GM23338 (cell line): ENCODE measurements at regions not wholly inside any gene's neighbourhood (a gene's known extent, or its start where the extent isn't known, plus 50 kb on each side); places are given as distances from the start of the nearest gene placed in this dataset.

Source experiments
- ATAC-seq: fragments of 200-7000 bp; cut with Tn5 transposase; 3 replicates; pipeline ENCODE4 v1.9.1; 2020
- DNase-seq: peaks from one replicate; pipeline ENCODE4 v3.0.0-alpha.2; 2015; ENCODE audit warnings: low spot score
- H2AFZ ChIP-seq: fragments of 200-600 bp; sonication (generic); 2 replicates; pipeline ENCODE4 v1.8.0; 2016; ENCODE audit warnings: antibody characterized with exemption, mild to moderate bottlenecking, moderate library complexity
- H3F3A ChIP-seq: fragments of 200-600 bp; sonication (generic); replicated peaks from 2 replicates; pipeline ENCODE4 v1.8.0; 2017; ENCODE audit warnings: antibody characterized with exemption, mixed run types, low read depth
- H3K27ac ChIP-seq: fragments of 200-600 bp; sonication (generic); 2 replicates; pipeline ENCODE4 v1.6.1; 2016; ENCODE audit warnings: low read depth
- H3K27me3 ChIP-seq: fragments of 200-600 bp; sonication (generic); 2 replicates; pipeline ENCODE4 v1.8.0; 2016; ENCODE audit warnings: mild to moderate bottlenecking, mixed run types, moderate library complexity; ENCODE audit not compliant: insufficient read depth
- H3K36me3 ChIP-seq: fragments of 200-600 bp; sonication (generic); 2 replicates; pipeline ENCODE4 v1.8.0; 2016; ENCODE audit warnings: mild to moderate bottlenecking; ENCODE audit not compliant: insufficient read depth
- H3K4me1 ChIP-seq: fragments of 200-600 bp; sonication (generic); 2 replicates; pipeline ENCODE4 v1.8.0; 2016; ENCODE audit warnings: mild to moderate bottlenecking, moderate library complexity; ENCODE audit not compliant: insufficient read depth
- H3K4me2 ChIP-seq: fragments of 200-600 bp; sonication (generic); 2 replicates; pipeline ENCODE4 v1.7.1; 2017; ENCODE audit warnings: mixed run types
- H3K4me3 ChIP-seq: fragments of 200-600 bp; sonication (generic); 2 replicates; pipeline ENCODE4 v1.6.1; 2016; ENCODE audit warnings: mixed run types
- H3K79me2 ChIP-seq: fragments of 200-600 bp; sonication (generic); replicated peaks from 2 replicates; pipeline ENCODE4 v1.8.0; 2017; ENCODE audit warnings: mild to moderate bottlenecking; ENCODE audit not compliant: insufficient read depth
- H3K9me2 ChIP-seq: fragments of 200-600 bp; sonication (generic); 2 replicates; pipeline ENCODE4 v1.8.0; 2017; ENCODE audit not compliant: insufficient read depth
- H4K20me1 ChIP-seq: fragments of 200-600 bp; sonication (generic); replicated peaks from 2 replicates; pipeline ENCODE4 v1.8.0; 2017; ENCODE audit warnings: mild to moderate bottlenecking; ENCODE audit not compliant: insufficient read depth
- H3K27ac Mint-ChIP-seq: 2 replicates; pipeline ENCODE4 v1.8.0; 2020; ENCODE audit warnings: inconsistent platforms, mild to moderate bottlenecking, moderate library complexity, mixed read lengths
- H3K27me3 Mint-ChIP-seq: 3 replicates; pipeline ENCODE4 v1.8.0; 2022; ENCODE audit warnings: low read depth, mild to moderate bottlenecking, moderate library complexity, mixed read lengths, inconsistent platforms; ENCODE audit not compliant: insufficient read depth, poor library complexity
- H3K36me3 Mint-ChIP-seq: 3 replicates; pipeline ENCODE4 v1.8.0; 2021; ENCODE audit warnings: low read depth, mild to moderate bottlenecking, inconsistent platforms, moderate library complexity, mixed read lengths
- H3K4me1 Mint-ChIP-seq: 3 replicates; pipeline ENCODE4 v1.8.0; 2020; ENCODE audit warnings: mild to moderate bottlenecking, inconsistent platforms, mixed read lengths
- H3K4me3 Mint-ChIP-seq: 3 replicates; pipeline ENCODE4 v1.8.0; 2021; ENCODE audit warnings: moderate library complexity, mild to moderate bottlenecking, inconsistent platforms, mixed read lengths
- H3K9me3 Mint-ChIP-seq: 3 replicates; pipeline ENCODE4 v1.8.0; 2020; ENCODE audit warnings: moderate library complexity, mild to moderate bottlenecking, inconsistent platforms, mixed read lengths
- CREB1 ChIP-seq: fragments of 250-450 bp; sonication (Bioruptor Pico); IDR thresholded peaks from 2 replicates; pipeline ENCODE4 v1.5.0; 2020; ENCODE audit warnings: low read depth, mild to moderate bottlenecking, moderate library complexity
- CTCF ChIP-seq, 2 experiments: fragments of 200-600 bp in 1 of 2; sonication (generic) in 1 of 2; conservative IDR thresholded peaks; 2 replicates each; pipeline versions ENCODE4 v1.5.1 to v1.6.1; 2016 to 2017; ENCODE audit warnings: antibody characterized with exemption in 2 of 2, low read depth in 2 of 2, mild to moderate bottlenecking in 2 of 2, moderate library complexity in 1 of 2
- ETS1 ChIP-seq: IDR thresholded peaks from 2 replicates; pipeline ENCODE4 v1.6.1; 2016; ENCODE audit warnings: antibody characterized with exemption
- EZH2 ChIP-seq: fragments of 200-600 bp; sonication (generic); IDR thresholded peaks from one replicate; pipeline ENCODE4 v1.8.0; 2017; ENCODE audit warnings: antibody characterized with exemption, mild to moderate bottlenecking, low read depth; ENCODE audit not compliant: unreplicated experiment
- EZH2phosphoT487 ChIP-seq: fragments of 200-600 bp; sonication (generic); IDR thresholded peaks from one replicate; pipeline ENCODE4 v1.8.1; 2018; ENCODE audit warnings: antibody characterized with exemption; ENCODE audit not compliant: unreplicated experiment
- JUNB ChIP-seq: IDR thresholded peaks from one replicate; pipeline ENCODE4 v1.6.1; 2016; ENCODE audit warnings: antibody characterized with exemption; ENCODE audit not compliant: unreplicated experiment
- NANOG ChIP-seq: IDR thresholded peaks from 2 replicates; pipeline ENCODE4 v1.6.1; 2016; ENCODE audit warnings: antibody characterized with exemption, borderline replicate concordance
- POLR2AphosphoS5 ChIP-seq: IDR thresholded peaks from 2 replicates; pipeline ENCODE4 v1.6.1; 2016; ENCODE audit warnings: antibody characterized with exemption, low read depth
- REST ChIP-seq: IDR thresholded peaks from one replicate; pipeline ENCODE4 v1.6.1; 2018; ENCODE audit warnings: antibody characterized with exemption; ENCODE audit not compliant: unreplicated experiment
- STAT1 ChIP-seq: IDR thresholded peaks from one replicate; pipeline ENCODE4 v1.6.1; 2016; ENCODE audit warnings: antibody characterized with exemption; ENCODE audit not compliant: unreplicated experiment
- ZNF114 ChIP-seq: fragments of 250-450 bp; sonication (Bioruptor Pico); IDR thresholded peaks from 2 replicates; pipeline ENCODE4 v1.5.0; 2020; ENCODE audit warnings: mild to moderate bottlenecking, moderate library complexity
- ZNF331 ChIP-seq: fragments of 250-450 bp; sonication (Bioruptor Pico); IDR thresholded peaks from 2 replicates; pipeline ENCODE4 v1.5.0; 2020; ENCODE audit warnings: low read depth, mild to moderate bottlenecking, moderate library complexity
- ZNF462 ChIP-seq: fragments of 250-450 bp; sonication (Bioruptor Pico); IDR thresholded peaks from 2 replicates; pipeline ENCODE4 v1.5.0; 2020; ENCODE audit warnings: mild to moderate bottlenecking, moderate library complexity

- Histone ChIP-seq H4K20me1 (no peaks in the 10 kb centered on the region), H3K36me3 (no peaks in the 10 kb centered on the region), H2AFZ (peak overlapping the region; percentile 24; the same call in 1 of the 2 replicates), H3K4me2 (peak overlapping the region; percentile 36; the same call in 1 of the 2 replicates), H3F3A (no peaks in the 10 kb centered on the region), H3K27me3 (no peaks in the 10 kb centered on the region), H3K27ac (no peak overlapping the region), H3K9me2 (no peaks in the 10 kb centered on the region), H3K4me1 (peaks cover 28% of the 10 kb centered on the region), H3K4me3 (no peak overlapping the region), H3K79me2 (no peaks in the 10 kb centered on the region)
- no peaks in the 10 kb centered on the region for H3K27me3 Mint-ChIP-seq
- peaks cover 13% of the 10 kb centered on the region for H3K4me1 Mint-ChIP-seq
- no peak for ATAC-seq
- TF ChIP-seq REST (no peak), ZNF331 (CRISPR knock-in tag) (no peak), CREB1 (CRISPR knock-in tag) (no peak), CTCF (conservative IDR thresholded peaks at IDR 0.05; ENCODE audit: low read depth in 2 of 2) (no peak), STAT1 (no peak), EZH2 (no peak), JUNB (no peak), ETS1 (no peak), EZH2phosphoT487 (no peak), ZNF114 (no peak), NANOG (no peak), ZNF462 (CRISPR knock-in tag) (no peak), POLR2AphosphoS5 (no peak)
- DNase-seq, result no peak
- peaks cover 74% of the 10 kb centered on the region for H3K9me3 Mint-ChIP-seq
- H3K4me3 Mint-ChIP-seq, result no peak overlapping the region
- peaks cover 2% of the 10 kb centered on the region; the same call in 2 of the 3 replicates for H3K36me3 Mint-ChIP-seq
- no peak overlapping the region for H3K27ac Mint-ChIP-seq
Measured at GRCh38 chr11:42596576-42597145, 715.1 kb upstream of the API5 start.
